ENCODE measurements at regions not wholly inside any gene's neighbourhood (a gene's known extent, or its start where the extent isn't known, plus 50 kb on each side); places are given as distances from the start of the nearest gene placed in this dataset.
"Not testable (repeated sequence)": the region's sequence is repeated elsewhere in the genome, so short reads cannot be mapped to it uniquely, and the experiment has no call there.

GRCh38 chr18:42549596-42549995 is 565.9 kb downstream of the RIT2 start:
- in situ Hi-C loops (cut with HindIII; ENCODE audit: low sequenced_read_pairs) = no loop called here
- TF ChIP-seq CTCF (IDR thresholded peaks at IDR 0.05; ENCODE audit: low read depth, low read length) = no peak
- no peak for DNase-seq (ENCODE audit: low read depth, low spot score)
- no peak overlapping the region for H3K4me3 ChIP-seq (ENCODE audit: low read depth, low read length)

- DNase-seq (ENCODE audit: low read depth, low spot score); in situ Hi-C loops (cut with HindIII; ENCODE audit: low sequenced_read_pairs); H3K4me3 ChIP-seq (ENCODE audit: low read depth, low read length): not testable (repeated sequence)
These were observed 562.9 kb downstream of the RIT2 start for GRCh38 chr18:42552559-42552958.

GRCh38 chr18:42559069-42559690 is 556.3 kb downstream of the RIT2 start:
- no peak for DNase-seq (ENCODE audit: low read depth, low spot score)
- no peak for TF ChIP-seq CTCF (IDR thresholded peaks at IDR 0.05; ENCODE audit: low read depth, low read length)
- in situ Hi-C loops (cut with HindIII; ENCODE audit: low sequenced_read_pairs) = no loop called here
- H3K4me3 ChIP-seq (ENCODE audit: low read depth, low read length) = no peak overlapping the region

GRCh38 chr18:42561521-42561920 is 554.0 kb downstream of the RIT2 start:
- no peak for DNase-seq (ENCODE audit: low read depth, low spot score)
- in situ Hi-C loops (cut with HindIII; ENCODE audit: low sequenced_read_pairs) = no loop called here
- TF ChIP-seq CTCF (IDR thresholded peaks at IDR 0.05; ENCODE audit: low read depth, low read length) = no peak
- H3K4me3 ChIP-seq (ENCODE audit: low read depth, low read length) = no peak overlapping the region

- no peak overlapping the region for H3K4me3 ChIP-seq (ENCODE audit: low read depth, low read length)
- in situ Hi-C loops (cut with HindIII; ENCODE audit: low sequenced_read_pairs) = no loop called here
- TF ChIP-seq CTCF (IDR thresholded peaks at IDR 0.05; ENCODE audit: low read depth, low read length) = no peak
- DNase-seq (ENCODE audit: low read depth, low spot score) = no peak
These were observed 551.5 kb downstream of the RIT2 start for GRCh38 chr18:42563995-42564394.

- no peak overlapping the region for H3K4me3 ChIP-seq (ENCODE audit: low read depth, low read length)
- DNase-seq (ENCODE audit: low read depth, low spot score) = no peak
- TF ChIP-seq CTCF (IDR thresholded peaks at IDR 0.05; ENCODE audit: low read depth, low read length) = no peak
- in situ Hi-C loops (cut with HindIII; ENCODE audit: low sequenced_read_pairs) = no loop called here
These were observed 550.7 kb downstream of the RIT2 start for GRCh38 chr18:42564761-42565160.

GRCh38 chr18:42568773-42569172 is 546.7 kb downstream of the RIT2 start:
- no peak overlapping the region for H3K4me3 ChIP-seq (ENCODE audit: low read depth, low read length)
- in situ Hi-C loops (cut with HindIII; ENCODE audit: low sequenced_read_pairs) = no loop called here
- TF ChIP-seq CTCF (IDR thresholded peaks at IDR 0.05; ENCODE audit: low read depth, low read length) = no peak
- DNase-seq (ENCODE audit: low read depth, low spot score) = no peak

Data from astrocyte of the spinal cord (primary cell).